IMR-90 (cell line): ENCODE measurements at regions not wholly inside any gene's neighbourhood (a gene's known extent, or its start where the extent isn't known, plus 50 kb on each side); places are given as distances from the start of the nearest gene placed in this dataset.

ENCODE experiments used
- ATAC-seq: fragments of 200-7000 bp; cut with Tn5 transposase; 2 replicates; pipeline ENCODE4 v1.9.1; 2020; ENCODE audit warnings: low read depth, mild to moderate bottlenecking, moderate library complexity
- BruUV-seq: library from RNA; stranded (reverse); fragments of 400-500 nt; replicated peaks from 2 replicates; lab custom pipeline; 2021; lab: Mats Ljungman, UMichigan
- CTCF ChIA-PET: fragments of 300-600 bp; formaldehyde crosslinking; extraction: SDS; loops from one replicate; lab custom pipeline; 2021; ENCODE audit warnings: antibody characterized with exemption; lab: Yijun Ruan, JAX
- POLR2A ChIA-PET: fragments of 300-600 bp; sonication (Branson Sonifier 250); formaldehyde crosslinking; loops from one replicate; lab custom pipeline; 2022; ENCODE audit warnings: antibody characterized with exemption; ENCODE audit not compliant: unreplicated experiment; lab: Charles Lee
- DNase-seq: peaks from one replicate; pipeline ENCODE4 v3.0.0; 2013
- H2AFZ ChIP-seq: replicated peaks from 2 replicates; pipeline ENCODE3; 2013; ENCODE audit warnings: low read length, mild to moderate bottlenecking; ENCODE audit not compliant: poor library complexity
- H2AK5ac ChIP-seq: 2 replicates; pipeline ENCODE4 v1.6.1; 2013; ENCODE audit warnings: low read depth, low read length, inconsistent platforms
- H2AK9ac ChIP-seq: replicated peaks from 2 replicates; pipeline ENCODE3; 2013; ENCODE audit warnings: mild to moderate bottlenecking, low read depth, low read length, moderate library complexity; ENCODE audit not compliant: poor library complexity
- H2BK120ac ChIP-seq: 2 replicates; pipeline ENCODE4 v1.6.1; 2013; ENCODE audit warnings: low read depth, low read length, inconsistent platforms
- H2BK15ac ChIP-seq: 3 replicates; pipeline ENCODE4 v1.6.1; 2013; ENCODE audit warnings: low read depth, low read length, inconsistent platforms
- H2BK20ac ChIP-seq: 2 replicates; pipeline ENCODE4 v1.6.1; 2013; ENCODE audit warnings: low read depth, mild to moderate bottlenecking, inconsistent platforms, low read length, moderate library complexity
- H2BK5ac ChIP-seq: 2 replicates; pipeline ENCODE4 v1.6.1; 2013; ENCODE audit warnings: mild to moderate bottlenecking, low read depth, low read length, inconsistent platforms; ENCODE audit not compliant: poor library complexity, severe bottlenecking
- H3K14ac ChIP-seq: replicated peaks from 2 replicates; pipeline ENCODE4 v1.6.1; 2013; ENCODE audit warnings: low read depth, low read length, inconsistent platforms
- H3K18ac ChIP-seq: 2 replicates; pipeline ENCODE4 v1.6.1; 2013; ENCODE audit warnings: low read depth, low read length, control low read depth
- H3K23ac ChIP-seq: 2 replicates; pipeline ENCODE4 v1.6.1; 2013; ENCODE audit warnings: low read depth, low read length, inconsistent platforms
- H3K27ac ChIP-seq: 2 replicates; pipeline ENCODE4 v1.5.1; 2013; ENCODE audit warnings: mild to moderate bottlenecking, control low read depth, low read length; ENCODE audit not compliant: insufficient read depth
- H3K27me3 ChIP-seq: 2 replicates; pipeline ENCODE4 v1.6.1; 2013; ENCODE audit warnings: low read length; ENCODE audit not compliant: control insufficient read depth, insufficient read depth
- H3K36me3 ChIP-seq: 2 replicates; pipeline ENCODE4 v1.6.1; 2013; ENCODE audit warnings: low read length, mixed read lengths; ENCODE audit not compliant: control insufficient read depth, insufficient read depth
- H3K4ac ChIP-seq: 2 replicates; pipeline ENCODE4 v1.6.1; 2013; ENCODE audit warnings: low read depth, low read length, inconsistent platforms
- H3K4me1 ChIP-seq: 2 replicates; pipeline ENCODE4 v1.6.1; 2013; ENCODE audit warnings: low read length, mixed read lengths; ENCODE audit not compliant: control insufficient read depth, insufficient read depth
- H3K4me2 ChIP-seq: 2 replicates; pipeline ENCODE4 v1.6.1; 2013; ENCODE audit warnings: low read depth, mild to moderate bottlenecking, control low read depth, low read length, moderate library complexity
- H3K4me3 ChIP-seq: 2 replicates; pipeline ENCODE4 v1.5.1; 2013; ENCODE audit warnings: low read depth, mild to moderate bottlenecking, control low read depth, low read length, moderate library complexity; ENCODE audit not compliant: insufficient read depth
- H3K56ac ChIP-seq: 2 replicates; pipeline ENCODE4 v1.6.1; 2013; ENCODE audit warnings: low read length, inconsistent platforms; ENCODE audit not compliant: insufficient read depth; ENCODE audit errors: extremely low read depth
- H3K79me1 ChIP-seq, 2 experiments: 2 replicates each; pipeline ENCODE4 v1.6.1; 2013; ENCODE audit warnings: low read length in 2 of 2, inconsistent platforms in 1 of 2, low read depth in 1 of 2
- H3K9ac ChIP-seq: 2 replicates; pipeline ENCODE4 v1.6.1; 2013; ENCODE audit warnings: low read depth, low read length, control low read depth
- H3K9me1 ChIP-seq: 2 replicates; pipeline ENCODE4 v1.6.1; 2013; ENCODE audit warnings: low read length, inconsistent platforms; ENCODE audit not compliant: insufficient read depth
- H3K9me3 ChIP-seq: 2 replicates; pipeline ENCODE4 v1.6.1; 2013; ENCODE audit warnings: low read length; ENCODE audit not compliant: control insufficient read depth, insufficient read depth
- H4K20me1 ChIP-seq: 2 replicates; pipeline ENCODE4 v1.6.1; 2013; ENCODE audit warnings: low read length, inconsistent platforms; ENCODE audit not compliant: insufficient read depth
- H4K5ac ChIP-seq: 2 replicates; pipeline ENCODE4 v1.6.1; 2013; ENCODE audit warnings: mild to moderate bottlenecking, low read depth, low read length, control low read depth
- H4K8ac ChIP-seq, 2 experiments: 2 replicates each; pipeline ENCODE4 v1.6.1; 2013; ENCODE audit warnings: low read depth in 2 of 2, low read length in 2 of 2, control low read depth in 1 of 2, inconsistent platforms in 1 of 2
- H4K91ac ChIP-seq: 2 replicates; pipeline ENCODE4 v1.6.1; 2013; ENCODE audit warnings: low read depth, low read length, inconsistent platforms; ENCODE audit not compliant: insufficient read depth
- CHD1 ChIP-seq: IDR thresholded peaks from 2 replicates; pipeline ENCODE4 v1.6.1; 2012; ENCODE audit warnings: low read depth, low read length, improper control_type of control experiment
- CTCF ChIP-seq: conservative IDR thresholded peaks from 2 replicates; pipeline ENCODE4 v1.5.1; 2012; ENCODE audit warnings: mild to moderate bottlenecking, low read depth, low read length, improper control_type of control experiment
- ELK1 ChIP-seq: fragments of 150-350 bp; IDR thresholded peaks from 2 replicates; pipeline ENCODE4 v1.6.1; 2016; ENCODE audit warnings: low read depth, mild to moderate bottlenecking, low read length, moderate library complexity, borderline replicate concordance
- MAZ ChIP-seq: IDR thresholded peaks from 2 replicates; pipeline ENCODE4 v1.6.1; 2012; ENCODE audit warnings: low read depth, mild to moderate bottlenecking, low read length, improper control_type of control experiment, moderate library complexity, borderline replicate concordance
- USF2 ChIP-seq: fragments of 150-350 bp; IDR thresholded peaks from 2 replicates; pipeline ENCODE4 v1.6.1; 2017; ENCODE audit warnings: mild to moderate bottlenecking, antibody characterized with exemption, low read length, low read depth
- WGBS, 2 experiments: methylation state at CpG; one replicate each; pipeline versions ENCODE4 v1.1.5 to v1.1.7; 2013; ENCODE audit warnings: missing lambda C conversion rate in 2 of 2; ENCODE audit not compliant: insufficient read length in 1 of 2; ENCODE audit errors: extremely low coverage in 2 of 2; 5-methylcytosine and 5-hydroxymethylcytosine counted together
- dilution Hi-C: fragments of 300-500 bp; cut with HindIII; formaldehyde crosslinking; loops from one replicate; pipeline ENCODE4 v1.14.3; 2018; ENCODE audit warnings: low sequenced_read_pairs; ENCODE audit not compliant: unreplicated experiment
- in situ Hi-C: fragments of 300-500 bp; cut with MboI; formaldehyde crosslinking; loops from 3 replicates; pipeline ENCODE4 v1.14.3; 2019; ENCODE audit warnings: low sequenced_read_pairs, inconsistent platforms, mixed read lengths
- intact Hi-C: fragments of 100-400 bp; cut with micrococcal nuclease; formaldehyde crosslinking; loops from 2 replicates; pipeline ENCODE4 v1.10.0; 2022

GRCh38 chr2:118231759-118232158, 143.5 kb downstream of the INSIG2 start:
- CTCF ChIA-PET: no interaction called here
- no peaks in the 10 kb centered on the region for H3K79me1 ChIP-seq
- no peak overlapping the region for H3K9ac ChIP-seq
- WGBS, 2 experiments: 60% methylated on average over 1 of the region's 6 CpGs; no CpG with 5 or more reads in 1 of the 2 experiments
- H4K20me1 ChIP-seq: no peaks in the 10 kb centered on the region
- no peaks in the 10 kb centered on the region for H3K9me3 ChIP-seq
- H2BK15ac ChIP-seq: no peak overlapping the region
- H3K36me3 ChIP-seq: no peaks in the 10 kb centered on the region
- H2AFZ ChIP-seq: no peak overlapping the region
- no peak overlapping the region for H2AK5ac ChIP-seq
- no peak for DNase-seq
- H3K18ac ChIP-seq: no peak overlapping the region
- H2BK20ac ChIP-seq: no peak overlapping the region
- no peak overlapping the region for H3K4me2 ChIP-seq
- intact Hi-C loops: no loop called here
- no peak overlapping the region for H3K4ac ChIP-seq
- no peak for TF ChIP-seq CTCF
- TF ChIP-seq MAZ: no peak
- TF ChIP-seq ELK1: no peak
- no peak for TF ChIP-seq CHD1
- no peak for TF ChIP-seq USF2
- no peaks in the 10 kb centered on the region for H3K4me1 ChIP-seq
- BruUV-seq: no TSS peak
- no peak for ATAC-seq
- POLR2A ChIA-PET: no interaction called here
- in situ Hi-C loops: no loop called here
- no peak overlapping the region for H4K5ac ChIP-seq
- no peak overlapping the region for H3K14ac ChIP-seq
- no peak overlapping the region for H4K8ac ChIP-seq
- no peak overlapping the region for H3K56ac ChIP-seq
- H2BK120ac ChIP-seq: no peak overlapping the region
- no peak overlapping the region for H3K4me3 ChIP-seq
- H3K23ac ChIP-seq: no peak overlapping the region
- no peak overlapping the region for H2BK5ac ChIP-seq
- no peak overlapping the region for H3K27ac ChIP-seq
- dilution Hi-C loops: no loop called here
- H3K9me1 ChIP-seq: no peaks in the 10 kb centered on the region
- H2AK9ac ChIP-seq: no peak overlapping the region
- H3K27me3 ChIP-seq: peaks cover 8% of the 10 kb centered on the region
- H4K91ac ChIP-seq: no peak overlapping the region
